ENCODE measurements at regions not wholly inside any gene's neighbourhood (a gene's known extent, or its start where the extent isn't known, plus 50 kb on each side); places are given as distances from the start of the nearest gene placed in this dataset.

DNA sequence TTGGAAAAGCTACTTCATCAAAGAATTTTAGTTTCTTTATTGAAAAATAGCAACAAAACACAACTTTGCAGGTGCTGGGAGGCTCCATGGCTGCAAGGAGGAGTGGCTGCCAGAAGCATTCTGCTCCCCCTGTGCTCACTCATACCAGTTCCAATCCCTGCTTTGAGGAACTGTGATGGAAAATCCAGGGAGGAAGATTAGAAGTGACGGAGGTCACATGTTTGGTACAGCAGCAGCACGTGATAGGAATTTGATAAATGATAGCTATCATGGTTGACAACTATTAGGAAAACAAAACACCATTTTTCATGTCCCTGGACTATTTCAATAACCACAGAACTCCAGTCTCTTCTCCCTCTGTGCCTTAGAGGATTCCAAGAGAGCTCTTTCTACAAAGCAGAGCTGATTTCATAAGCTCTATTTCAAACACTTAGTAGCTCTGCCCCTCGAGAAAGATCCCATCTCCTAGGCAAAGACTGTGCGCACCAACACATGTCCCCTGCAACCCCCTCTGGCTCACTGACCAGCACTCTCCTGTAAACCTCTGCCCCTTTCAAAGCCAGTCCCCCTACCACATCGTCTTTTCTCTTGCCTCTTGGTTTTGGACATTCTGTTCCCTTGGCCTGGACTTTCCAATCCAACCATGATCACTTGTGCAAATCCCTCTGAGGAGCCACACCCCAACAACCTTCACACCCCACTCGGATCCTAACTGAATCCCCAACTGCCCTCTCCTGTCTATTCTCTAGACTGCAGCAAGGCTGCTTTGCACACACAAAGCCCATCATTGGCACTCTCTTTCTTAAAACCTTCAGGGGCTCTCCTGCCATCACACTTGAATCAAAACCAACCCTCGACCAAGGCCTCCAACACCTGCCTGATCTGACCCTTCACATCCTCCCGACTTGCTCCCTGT lies 352.4 kb upstream of the PKDCC start:
- in situ Hi-C loops (cut with MboI): loop anchor here (10.0 kb wide), 1 partner anchor 281 kb away; no protein-coding TSS in a partner anchor
- RAD21 ChIA-PET (ENCODE audit: unreplicated experiment): no interaction called here
- Histone ChIP-seq H3K9me3 (replicated peaks; ENCODE audit: control insufficient read depth, insufficient read depth, low read length) (no peaks in the 10 kb centered on the region), H4K20me1 (ENCODE audit: control insufficient read depth, insufficient read depth) (no peaks in the 10 kb centered on the region), H3K9ac (ENCODE audit: control insufficient read depth, insufficient read depth, low read length) (no peak overlapping the region), H3K4me2 (ENCODE audit: control insufficient read depth, insufficient read depth) (no peak overlapping the region), H3K79me2 (ENCODE audit: control insufficient read depth, insufficient read depth, low read length) (no peaks in the 10 kb centered on the region), H3K27ac (ENCODE audit: control insufficient read depth, insufficient read depth) (no peak overlapping the region), H3K4me3 (no peak overlapping the region), H3K4me1 (ENCODE audit: control insufficient read depth, insufficient read depth, low read length) (no peaks in the 10 kb centered on the region), H2AFZ (ENCODE audit: control insufficient read depth, low read depth, low read length) (no peak overlapping the region), H3K27me3 (replicated peaks in 1 of 2; ENCODE audit: control insufficient read depth in 2 of 2, insufficient read depth in 2 of 2, low read length in 1 of 2) (peaks cover 0 to 4% of the 10 kb centered on the region in 2 experiments; a peak in 2 of 4 replicates), H3K36me3 (ENCODE audit: control insufficient read depth in 2 of 2, insufficient read depth in 2 of 2, low read length in 1 of 2) (no peaks in the 10 kb centered on the region)
- TF ChIP-seq, protein P1, sequence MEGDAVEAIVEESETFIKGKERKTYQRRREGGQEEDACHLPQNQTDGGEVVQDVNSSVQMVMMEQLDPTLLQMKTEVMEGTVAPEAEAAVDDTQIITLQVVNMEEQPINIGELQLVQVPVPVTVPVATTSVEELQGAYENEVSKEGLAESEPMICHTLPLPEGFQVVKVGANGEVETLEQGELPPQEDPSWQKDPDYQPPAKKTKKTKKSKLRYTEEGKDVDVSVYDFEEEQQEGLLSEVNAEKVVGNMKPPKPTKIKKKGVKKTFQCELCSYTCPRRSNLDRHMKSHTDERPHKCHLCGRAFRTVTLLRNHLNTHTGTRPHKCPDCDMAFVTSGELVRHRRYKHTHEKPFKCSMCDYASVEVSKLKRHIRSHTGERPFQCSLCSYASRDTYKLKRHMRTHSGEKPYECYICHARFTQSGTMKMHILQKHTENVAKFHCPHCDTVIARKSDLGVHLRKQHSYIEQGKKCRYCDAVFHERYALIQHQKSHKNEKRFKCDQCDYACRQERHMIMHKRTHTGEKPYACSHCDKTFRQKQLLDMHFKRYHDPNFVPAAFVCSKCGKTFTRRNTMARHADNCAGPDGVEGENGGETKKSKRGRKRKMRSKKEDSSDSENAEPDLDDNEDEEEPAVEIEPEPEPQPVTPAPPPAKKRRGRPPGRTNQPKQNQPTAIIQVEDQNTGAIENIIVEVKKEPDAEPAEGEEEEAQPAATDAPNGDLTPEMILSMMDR (IDR thresholded peaks at IDR 0.05 in 2 of 3, conservative IDR thresholded peaks at IDR 0.05 in 1 of 3; ENCODE audit: control insufficient read depth in 2 of 3, extremely low read depth in 1 of 3, insufficient read depth in 1 of 3, low read depth in 3 of 3, low read length in 3 of 3): no peak
- TF ChIP-seq BCL11A (IDR thresholded peaks at IDR 0.05; ENCODE audit: low read depth, low read length) (no peak), NFYA (IDR thresholded peaks at IDR 0.05; ENCODE audit: borderline replicate concordance, low read depth, low read length) (no peak), SPI1 (IDR thresholded peaks at IDR 0.05; ENCODE audit: borderline replicate concordance, insufficient read depth, low read depth, low read length) (no peak), RAD51 (IDR thresholded peaks at IDR 0.05) (no peak)
- TF ChIP-seq, protein P2, sequence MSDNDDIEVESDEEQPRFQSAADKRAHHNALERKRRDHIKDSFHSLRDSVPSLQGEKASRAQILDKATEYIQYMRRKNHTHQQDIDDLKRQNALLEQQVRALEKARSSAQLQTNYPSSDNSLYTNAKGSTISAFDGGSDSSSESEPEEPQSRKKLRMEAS (IDR thresholded peaks at IDR 0.05; ENCODE audit: low read depth, low read length): no peak
- TF ChIP-seq, protein P3, sequence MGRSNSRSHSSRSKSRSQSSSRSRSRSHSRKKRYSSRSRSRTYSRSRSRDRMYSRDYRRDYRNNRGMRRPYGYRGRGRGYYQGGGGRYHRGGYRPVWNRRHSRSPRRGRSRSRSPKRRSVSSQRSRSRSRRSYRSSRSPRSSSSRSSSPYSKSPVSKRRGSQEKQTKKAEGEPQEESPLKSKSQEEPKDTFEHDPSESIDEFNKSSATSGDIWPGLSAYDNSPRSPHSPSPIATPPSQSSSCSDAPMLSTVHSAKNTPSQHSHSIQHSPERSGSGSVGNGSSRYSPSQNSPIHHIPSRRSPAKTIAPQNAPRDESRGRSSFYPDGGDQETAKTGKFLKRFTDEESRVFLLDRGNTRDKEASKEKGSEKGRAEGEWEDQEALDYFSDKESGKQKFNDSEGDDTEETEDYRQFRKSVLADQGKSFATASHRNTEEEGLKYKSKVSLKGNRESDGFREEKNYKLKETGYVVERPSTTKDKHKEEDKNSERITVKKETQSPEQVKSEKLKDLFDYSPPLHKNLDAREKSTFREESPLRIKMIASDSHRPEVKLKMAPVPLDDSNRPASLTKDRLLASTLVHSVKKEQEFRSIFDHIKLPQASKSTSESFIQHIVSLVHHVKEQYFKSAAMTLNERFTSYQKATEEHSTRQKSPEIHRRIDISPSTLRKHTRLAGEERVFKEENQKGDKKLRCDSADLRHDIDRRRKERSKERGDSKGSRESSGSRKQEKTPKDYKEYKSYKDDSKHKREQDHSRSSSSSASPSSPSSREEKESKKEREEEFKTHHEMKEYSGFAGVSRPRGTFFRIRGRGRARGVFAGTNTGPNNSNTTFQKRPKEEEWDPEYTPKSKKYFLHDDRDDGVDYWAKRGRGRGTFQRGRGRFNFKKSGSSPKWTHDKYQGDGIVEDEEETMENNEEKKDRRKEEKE (IDR thresholded peaks at IDR 0.05): no peak
- ATAC-seq: no peak
- intact Hi-C loops (cut with micrococcal nuclease; ENCODE audit: unreplicated experiment): loop anchor here (5.0 kb wide), 1 partner anchor 1783 kb away; no protein-coding TSS in a partner anchor
- POLR2A ChIA-PET: no interaction called here
- BruUV-seq (replicated peaks): no TSS peak
- SMC1A ChIA-PET (ENCODE audit: uncharacterized antibody, unreplicated experiment): interaction anchor here (0.7 to 0.8 kb wide), 3 partner anchors 25 to 264 kb away, joined by 3 read pairs; no protein-coding TSS in a partner anchor
- no peak for FAIRE-seq
- 13% methylated on average over 8 of the region's 8 CpGs for WGBS (ENCODE audit: insufficient coverage, insufficient replicate concordance, low lambda C conversion rate, missing lambda C conversion rate)
- CTCF ChIA-PET: no interaction called here
- no peak for DNase-seq (ENCODE audit: low read depth, low spot score)

All from GM12878 (cell line).